Gastroesophageal sphincter (tissue), 3 donors: ENCODE measurements at regions not wholly inside any gene's neighbourhood (a gene's known extent, or its start where the extent isn't known, plus 50 kb on each side); places are given as distances from the start of the nearest gene placed in this dataset.

Source experiments
- POLR2A ChIP-seq, 2 donors: fragments of 450-650 bp; IDR thresholded peaks; one replicate each; pipeline ENCODE4 v1.6.1; 2017; ENCODE audit warnings: antibody characterized with exemption in 2 of 2, mild to moderate bottlenecking in 2 of 2, moderate library complexity in 1 of 2
- TF ChIP-seq, protein P1 (sequence below), 4 experiments: fragments of 200-600 bp in 2 of 4; fragments of 450-650 bp in 2 of 4; sonication (generic) in 1 of 4; IDR thresholded peaks; one replicate each; pipeline ENCODE4 v1.5.1; 2017 to 2019; ENCODE audit warnings: antibody characterized with exemption in 4 of 4, mild to moderate bottlenecking in 2 of 4, moderate library complexity in 2 of 4

DNA sequence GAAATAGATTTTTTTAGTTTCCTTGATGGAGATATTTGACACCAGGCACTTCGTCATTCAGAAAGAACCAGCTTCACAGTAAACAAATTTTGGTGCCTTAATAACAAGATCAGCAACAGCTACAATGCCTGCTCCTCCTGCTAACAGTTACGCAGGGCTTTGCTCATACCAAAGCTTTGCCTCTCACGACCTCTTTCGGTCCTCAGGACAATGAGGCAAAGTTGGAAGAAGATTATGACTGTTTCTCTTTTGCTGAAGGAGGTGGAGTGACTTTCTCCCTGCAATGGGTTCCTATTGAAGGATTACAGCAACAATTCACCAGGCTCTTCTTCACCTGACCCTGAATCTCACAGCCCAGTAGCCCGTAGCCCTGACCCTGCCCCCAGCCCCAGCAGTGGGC is 440.1 kb downstream of the PREX1 start:
- no peak for TF ChIP-seq POLR2A (IDR thresholded peaks at IDR 0.05)
- TF ChIP-seq, protein P1, sequence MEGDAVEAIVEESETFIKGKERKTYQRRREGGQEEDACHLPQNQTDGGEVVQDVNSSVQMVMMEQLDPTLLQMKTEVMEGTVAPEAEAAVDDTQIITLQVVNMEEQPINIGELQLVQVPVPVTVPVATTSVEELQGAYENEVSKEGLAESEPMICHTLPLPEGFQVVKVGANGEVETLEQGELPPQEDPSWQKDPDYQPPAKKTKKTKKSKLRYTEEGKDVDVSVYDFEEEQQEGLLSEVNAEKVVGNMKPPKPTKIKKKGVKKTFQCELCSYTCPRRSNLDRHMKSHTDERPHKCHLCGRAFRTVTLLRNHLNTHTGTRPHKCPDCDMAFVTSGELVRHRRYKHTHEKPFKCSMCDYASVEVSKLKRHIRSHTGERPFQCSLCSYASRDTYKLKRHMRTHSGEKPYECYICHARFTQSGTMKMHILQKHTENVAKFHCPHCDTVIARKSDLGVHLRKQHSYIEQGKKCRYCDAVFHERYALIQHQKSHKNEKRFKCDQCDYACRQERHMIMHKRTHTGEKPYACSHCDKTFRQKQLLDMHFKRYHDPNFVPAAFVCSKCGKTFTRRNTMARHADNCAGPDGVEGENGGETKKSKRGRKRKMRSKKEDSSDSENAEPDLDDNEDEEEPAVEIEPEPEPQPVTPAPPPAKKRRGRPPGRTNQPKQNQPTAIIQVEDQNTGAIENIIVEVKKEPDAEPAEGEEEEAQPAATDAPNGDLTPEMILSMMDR (IDR thresholded peaks at IDR 0.05) = no peak
